Trophoblast cell (in vitro differentiated cells and primary cell): ENCODE measurements at regions not wholly inside any gene's neighbourhood (a gene's known extent, or its start where the extent isn't known, plus 50 kb on each side); places are given as distances from the start of the nearest gene placed in this dataset.

Experiments used
- DNase-seq, 2 donors: peaks; one replicate each; pipeline ENCODE4 v3.0.0-alpha.2; 2016
- H2AFZ ChIP-seq: 2 replicates; pipeline ENCODE4 v1.6.1; 2013; ENCODE audit warnings: low read length, moderate library complexity, mild to moderate bottlenecking; ENCODE audit not compliant: insufficient read depth, poor library complexity
- H2AK5ac ChIP-seq: 2 replicates; pipeline ENCODE4 v1.6.1; 2013; ENCODE audit warnings: mild to moderate bottlenecking, low read length
- H2BK120ac ChIP-seq: 2 replicates; pipeline ENCODE4 v1.6.1; 2013; ENCODE audit warnings: low read length, mild to moderate bottlenecking, moderate library complexity; ENCODE audit not compliant: insufficient read depth, poor library complexity
- H2BK12ac ChIP-seq: 2 replicates; pipeline ENCODE4 v1.6.1; 2013; ENCODE audit warnings: mild to moderate bottlenecking, low read length, moderate library complexity
- H2BK5ac ChIP-seq: 2 replicates; pipeline ENCODE4 v1.6.1; 2013; ENCODE audit warnings: low read length, low read depth, moderate library complexity, mild to moderate bottlenecking; ENCODE audit not compliant: poor library complexity
- H3K14ac ChIP-seq: 2 replicates; pipeline ENCODE4 v1.6.1; 2013; ENCODE audit warnings: mild to moderate bottlenecking, low read length
- H3K18ac ChIP-seq: 2 replicates; pipeline ENCODE4 v1.6.1; 2013; ENCODE audit warnings: mild to moderate bottlenecking, low read length
- H3K23ac ChIP-seq: 2 replicates; pipeline ENCODE4 v1.6.1; 2013; ENCODE audit warnings: low read length
- H3K27ac ChIP-seq: 2 replicates; pipeline ENCODE4 v1.5.1; 2013; ENCODE audit warnings: low read depth, mild to moderate bottlenecking, inconsistent platforms, low read length, moderate library complexity
- H3K27me3 ChIP-seq: 2 replicates; pipeline ENCODE4 v1.6.1; 2013; ENCODE audit warnings: inconsistent platforms, mild to moderate bottlenecking, low read length, moderate library complexity; ENCODE audit not compliant: insufficient read depth
- H3K36me3 ChIP-seq, 2 experiments: 1 replicate in 1 of 2; 2 replicates in 1 of 2; pipeline ENCODE4 v1.6.1; 2013; ENCODE audit warnings: low read length in 2 of 2, mild to moderate bottlenecking in 2 of 2, moderate library complexity in 1 of 2; ENCODE audit not compliant: insufficient read depth in 2 of 2, control insufficient read depth in 1 of 2
- H3K4ac ChIP-seq: 2 replicates; pipeline ENCODE4 v1.6.1; 2013; ENCODE audit warnings: low read depth, mild to moderate bottlenecking, low read length, moderate library complexity
- H3K4me1 ChIP-seq, 2 experiments: 1 replicate in 1 of 2; 2 replicates in 1 of 2; pipeline ENCODE4 v1.6.1; 2013; ENCODE audit warnings: low read length in 2 of 2, mild to moderate bottlenecking in 2 of 2, moderate library complexity in 1 of 2; ENCODE audit not compliant: insufficient read depth in 2 of 2, control insufficient read depth in 1 of 2
- H3K4me2 ChIP-seq: 2 replicates; pipeline ENCODE4 v1.6.1; 2013; ENCODE audit warnings: inconsistent platforms, mild to moderate bottlenecking, low read length, moderate library complexity
- H3K4me3 ChIP-seq: 2 replicates; pipeline ENCODE4 v1.5.1; 2013; ENCODE audit warnings: mild to moderate bottlenecking, low read depth, low read length, inconsistent platforms
- H3K79me1 ChIP-seq: one replicate; pipeline ENCODE4 v1.6.1; 2013; ENCODE audit warnings: low read length
- H3K79me2 ChIP-seq: 2 replicates; pipeline ENCODE4 v1.6.1; 2013; ENCODE audit warnings: low read length, mild to moderate bottlenecking; ENCODE audit not compliant: control insufficient read depth, insufficient read depth, poor library complexity
- H3K9ac ChIP-seq: 2 replicates; pipeline ENCODE4 v1.6.1; 2013; ENCODE audit warnings: mild to moderate bottlenecking, low read length
- H3K9me3 ChIP-seq: 2 replicates; pipeline ENCODE4 v1.6.1; 2013; ENCODE audit warnings: low read depth, mild to moderate bottlenecking, control low read depth, inconsistent platforms, low read length; ENCODE audit not compliant: insufficient read depth
- H4K12ac ChIP-seq: 2 replicates; pipeline ENCODE4 v1.6.1; 2013; ENCODE audit warnings: low read depth, mild to moderate bottlenecking, low read length, moderate library complexity
- H4K8ac ChIP-seq: 2 replicates; pipeline ENCODE4 v1.6.1; 2013; ENCODE audit warnings: low read depth, mild to moderate bottlenecking, low read length, moderate library complexity
- H4K91ac ChIP-seq: one replicate; pipeline ENCODE4 v1.6.1; 2013; ENCODE audit warnings: low read depth, mild to moderate bottlenecking, low read length, moderate library complexity
- WGBS: extraction: QIAGEN DNeasy Blood & Tissue Kit; methylation state at CpG from one replicate; pipeline ENCODE4 v1.1.7; 2013; ENCODE audit warnings: missing lambda C conversion rate; ENCODE audit not compliant: insufficient read length, insufficient coverage; ENCODE audit errors: extremely low coverage; 5-methylcytosine and 5-hydroxymethylcytosine counted together

DNA sequence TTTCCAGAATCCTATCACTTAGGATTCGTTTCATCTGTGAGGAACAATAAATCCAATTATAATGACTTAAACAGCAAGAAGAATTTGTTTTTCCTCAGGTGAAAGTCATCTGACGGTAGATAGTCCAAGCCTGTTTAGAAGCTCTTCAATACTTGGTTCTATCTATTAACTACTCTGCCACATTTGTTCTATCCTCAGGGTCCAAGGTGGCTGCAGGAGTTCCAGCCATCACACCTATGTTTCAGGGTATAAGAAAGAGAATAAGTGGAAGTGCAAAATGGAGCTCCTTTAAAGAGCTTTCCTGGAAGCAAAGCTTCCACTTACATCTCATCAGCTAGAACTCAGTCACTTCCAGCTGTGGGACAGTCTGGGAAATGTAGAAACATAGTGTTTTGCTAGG, 72.1 kb upstream of the CCDC60 start:
- peaks cover 3% of the 10 kb centered on the region for H3K27me3 ChIP-seq
- H3K18ac ChIP-seq: no peak overlapping the region
- H4K12ac ChIP-seq: no peak overlapping the region
- H4K8ac ChIP-seq: no peak overlapping the region
- H2AK5ac ChIP-seq: no peak overlapping the region
- no peak overlapping the region for H4K91ac ChIP-seq
- H3K79me2 ChIP-seq: no peaks in the 10 kb centered on the region
- no peak overlapping the region for H3K4ac ChIP-seq
- H3K4me1 ChIP-seq: peaks cover 3 to 5% of the 10 kb centered on the region in 2 experiments
- no peak overlapping the region for H2BK12ac ChIP-seq
- H3K9me3 ChIP-seq: no peaks in the 10 kb centered on the region
- no peak overlapping the region for H3K27ac ChIP-seq
- no peak for DNase-seq
- H3K14ac ChIP-seq: no peak overlapping the region
- no peaks in the 10 kb centered on the region for H3K36me3 ChIP-seq
- H2BK5ac ChIP-seq: no peak overlapping the region
- no peak overlapping the region for H2AFZ ChIP-seq
- H2BK120ac ChIP-seq: no peak overlapping the region
- no peak overlapping the region for H3K9ac ChIP-seq
- H3K79me1 ChIP-seq: no peaks in the 10 kb centered on the region
- no peak overlapping the region for H3K4me3 ChIP-seq
- WGBS: no CpG with 5 or more reads among the region's 2 CpGs
- H3K4me2 ChIP-seq: no peak overlapping the region
- H3K23ac ChIP-seq: no peak overlapping the region

DNA sequence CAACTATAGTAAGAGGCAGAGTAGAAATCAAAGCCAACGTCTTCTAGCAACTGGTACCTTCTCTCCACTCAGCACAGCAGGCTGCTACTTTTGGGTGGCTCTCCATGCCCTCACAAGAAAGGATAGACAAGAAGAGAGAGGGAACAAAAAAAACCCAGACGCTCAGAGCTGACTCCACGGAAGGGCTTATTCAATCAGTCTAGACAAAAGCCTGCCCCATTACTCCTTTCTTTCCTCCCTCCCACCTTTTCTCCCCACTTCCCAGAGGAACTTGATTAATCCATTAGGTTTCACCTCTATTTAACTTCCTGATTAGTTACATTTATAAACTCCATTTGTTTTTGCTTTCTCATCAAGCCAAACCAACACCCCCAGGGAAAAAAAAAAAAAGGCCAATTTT, 71.1 kb upstream of the CCDC60 start:
- H3K27me3 ChIP-seq: peaks cover 3% of the 10 kb centered on the region
- H3K4me2 ChIP-seq: no peak overlapping the region
- no peaks in the 10 kb centered on the region for H3K9me3 ChIP-seq
- no peak for DNase-seq
- no peak overlapping the region for H2BK120ac ChIP-seq
- no peak overlapping the region for H3K14ac ChIP-seq
- H3K4ac ChIP-seq: no peak overlapping the region
- H3K18ac ChIP-seq: no peak overlapping the region
- H3K9ac ChIP-seq: no peak overlapping the region
- H4K91ac ChIP-seq: no peak overlapping the region
- H3K36me3 ChIP-seq: no peaks in the 10 kb centered on the region
- H3K79me2 ChIP-seq: no peaks in the 10 kb centered on the region
- H2BK5ac ChIP-seq: no peak overlapping the region
- H3K4me3 ChIP-seq: no peak overlapping the region
- H4K12ac ChIP-seq: no peak overlapping the region
- no peaks in the 10 kb centered on the region for H3K79me1 ChIP-seq
- H2AK5ac ChIP-seq: no peak overlapping the region
- peaks cover 3 to 5% of the 10 kb centered on the region in 2 experiments for H3K4me1 ChIP-seq
- no peak overlapping the region for H3K23ac ChIP-seq
- no peak overlapping the region for H2BK12ac ChIP-seq
- no peak overlapping the region for H4K8ac ChIP-seq
- H3K27ac ChIP-seq: no peak overlapping the region
- no peak overlapping the region for H2AFZ ChIP-seq
- no CpG with 5 or more reads among the region's 3 CpGs for WGBS

DNA sequence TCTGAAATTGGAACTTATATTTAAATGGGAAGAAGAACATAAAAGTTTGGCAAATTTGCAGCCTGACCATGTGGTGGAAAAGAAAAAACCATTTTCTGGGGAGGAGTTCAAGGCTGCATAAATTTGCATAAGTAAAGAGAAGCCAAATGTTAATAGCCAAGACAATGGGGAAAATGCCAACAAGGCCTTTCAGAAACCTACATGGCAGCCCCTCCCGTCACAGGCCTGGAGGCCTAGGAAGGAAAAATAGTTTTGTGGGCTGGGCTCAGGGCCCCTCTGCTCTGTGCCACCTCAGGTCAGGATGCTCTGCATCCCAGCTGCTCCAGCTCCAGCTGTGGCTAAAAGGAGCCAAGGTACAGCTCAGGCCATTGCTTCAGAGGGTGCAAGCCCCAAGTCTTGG, 67.6 kb upstream of the CCDC60 start:
- WGBS: no CpG with 5 or more reads among the region's 1 CpG
- H4K12ac ChIP-seq: no peak overlapping the region

DNA sequence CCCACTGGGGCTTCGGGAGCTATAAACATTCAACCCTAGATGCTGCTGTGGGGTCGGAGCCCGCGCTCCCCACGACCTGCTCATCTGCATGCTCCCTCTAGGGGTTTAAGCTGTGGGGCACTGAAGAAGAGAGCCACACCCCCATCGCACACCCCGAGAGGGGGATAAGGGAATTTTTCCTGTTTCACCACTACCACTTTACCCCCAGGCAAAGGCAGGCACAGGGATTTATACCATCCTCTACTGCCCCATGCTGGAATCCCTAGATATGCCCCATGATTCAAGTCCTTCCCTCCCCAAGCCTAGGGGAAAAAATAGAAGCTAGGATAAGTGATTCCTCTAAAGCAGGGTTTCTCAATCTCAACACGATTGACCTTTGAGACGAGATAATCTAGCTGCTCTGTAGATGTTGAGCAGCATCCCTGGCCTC, 59.9 kb upstream of the CCDC60 start:
- Histone ChIP-seq H2BK5ac (no peak overlapping the region), H2BK12ac (no peak overlapping the region), H3K18ac (no peak overlapping the region), H3K9ac (no peak overlapping the region), H3K23ac (no peak overlapping the region), H3K4ac (no peak overlapping the region), H2AFZ (no peak overlapping the region), H3K27me3 (no peaks in the 10 kb centered on the region), H3K14ac (no peak overlapping the region), H3K36me3 (no peaks in the 10 kb centered on the region), H3K9me3 (no peaks in the 10 kb centered on the region), H4K8ac (no peak overlapping the region), H3K4me2 (no peak overlapping the region), H3K79me2 (no peaks in the 10 kb centered on the region), H3K79me1 (no peaks in the 10 kb centered on the region), H2AK5ac (no peak overlapping the region), H3K4me3 (no peak overlapping the region), H2BK120ac (no peak overlapping the region), H3K27ac (no peak overlapping the region), H3K4me1 (no peaks in the 10 kb centered on the region), H4K91ac (no peak overlapping the region), H4K12ac (no peak overlapping the region)
- WGBS: no CpG with 5 or more reads among the region's 9 CpGs
- no peak for DNase-seq

More for the DNA sequence above, 67.6 kb upstream of the CCDC60 start:
- H3K18ac ChIP-seq: no peak overlapping the region
- no peak overlapping the region for H3K4me2 ChIP-seq
- no peak overlapping the region for H2AFZ ChIP-seq
- no peak overlapping the region for H3K9ac ChIP-seq
- no peak overlapping the region for H3K4ac ChIP-seq
- H3K27ac ChIP-seq: no peak overlapping the region
- no peaks in the 10 kb centered on the region for H3K4me1 ChIP-seq
- DNase-seq: no peak
- no peak overlapping the region for H4K8ac ChIP-seq
- H3K27me3 ChIP-seq: peaks cover 3% of the 10 kb centered on the region
- H2BK120ac ChIP-seq: no peak overlapping the region
- H3K4me3 ChIP-seq: no peak overlapping the region
- no peak overlapping the region for H2BK5ac ChIP-seq
- no peaks in the 10 kb centered on the region for H3K9me3 ChIP-seq
- H2BK12ac ChIP-seq: no peak overlapping the region
- H3K79me1 ChIP-seq: no peaks in the 10 kb centered on the region
- H3K14ac ChIP-seq: no peak overlapping the region
- no peak overlapping the region for H3K23ac ChIP-seq
- no peak overlapping the region for H2AK5ac ChIP-seq
- no peak overlapping the region for H4K91ac ChIP-seq
- H3K79me2 ChIP-seq: no peaks in the 10 kb centered on the region
- H3K36me3 ChIP-seq: no peaks in the 10 kb centered on the region
